ENCODE measurements at regions not wholly inside any gene's neighbourhood (a gene's known extent, or its start where the extent isn't known, plus 50 kb on each side); places are given as distances from the start of the nearest gene placed in this dataset.

DNA sequence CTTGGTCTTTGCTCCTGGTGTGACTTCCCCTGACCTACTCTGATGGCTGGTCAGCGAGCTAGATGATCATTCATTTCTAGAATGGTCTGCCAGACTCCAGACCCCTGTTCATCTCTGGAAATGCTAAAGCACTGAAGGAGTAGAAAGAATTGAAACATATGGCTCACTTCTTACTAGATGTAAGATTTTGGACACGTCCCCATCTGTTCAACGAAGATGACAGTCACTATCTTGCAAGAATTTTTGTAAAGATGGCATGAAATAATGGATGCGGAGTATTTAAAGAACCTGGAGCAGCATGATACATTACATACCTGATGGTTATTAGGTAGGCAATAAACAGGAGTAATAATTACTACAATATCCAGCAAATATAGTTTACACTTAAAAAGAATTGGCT, 252.7 kb upstream of the SDK2 start:
- ATAC-seq = no peak
- intact Hi-C loops (cut with DNase I) = no loop called here
- TF ChIP-seq, protein P1, sequence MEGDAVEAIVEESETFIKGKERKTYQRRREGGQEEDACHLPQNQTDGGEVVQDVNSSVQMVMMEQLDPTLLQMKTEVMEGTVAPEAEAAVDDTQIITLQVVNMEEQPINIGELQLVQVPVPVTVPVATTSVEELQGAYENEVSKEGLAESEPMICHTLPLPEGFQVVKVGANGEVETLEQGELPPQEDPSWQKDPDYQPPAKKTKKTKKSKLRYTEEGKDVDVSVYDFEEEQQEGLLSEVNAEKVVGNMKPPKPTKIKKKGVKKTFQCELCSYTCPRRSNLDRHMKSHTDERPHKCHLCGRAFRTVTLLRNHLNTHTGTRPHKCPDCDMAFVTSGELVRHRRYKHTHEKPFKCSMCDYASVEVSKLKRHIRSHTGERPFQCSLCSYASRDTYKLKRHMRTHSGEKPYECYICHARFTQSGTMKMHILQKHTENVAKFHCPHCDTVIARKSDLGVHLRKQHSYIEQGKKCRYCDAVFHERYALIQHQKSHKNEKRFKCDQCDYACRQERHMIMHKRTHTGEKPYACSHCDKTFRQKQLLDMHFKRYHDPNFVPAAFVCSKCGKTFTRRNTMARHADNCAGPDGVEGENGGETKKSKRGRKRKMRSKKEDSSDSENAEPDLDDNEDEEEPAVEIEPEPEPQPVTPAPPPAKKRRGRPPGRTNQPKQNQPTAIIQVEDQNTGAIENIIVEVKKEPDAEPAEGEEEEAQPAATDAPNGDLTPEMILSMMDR (IDR thresholded peaks at IDR 0.05) = no peak
- no peak overlapping the region for H3K27ac ChIP-seq
- H3K27me3 ChIP-seq (ENCODE audit: insufficient read depth in 3 of 3, low read length in 2 of 3) = peaks cover 0 to 34% (median 5%) of the 10 kb centered on the region in 3 donors
- no peak overlapping the region for H3K4me3 ChIP-seq
- DNase-seq = no peak
- H3K9me3 ChIP-seq = peaks cover 4% of the 10 kb centered on the region
- WGBS, 3 donors = 61 to 66% (median 65%) methylated on average over 4 of the region's 4 CpGs
- H3K36me3 ChIP-seq (ENCODE audit: insufficient read depth in 1 of 2, low read depth in 1 of 2) = no peaks in the 10 kb centered on the region
- no peaks in the 10 kb centered on the region for H3K4me1 ChIP-seq

DNA sequence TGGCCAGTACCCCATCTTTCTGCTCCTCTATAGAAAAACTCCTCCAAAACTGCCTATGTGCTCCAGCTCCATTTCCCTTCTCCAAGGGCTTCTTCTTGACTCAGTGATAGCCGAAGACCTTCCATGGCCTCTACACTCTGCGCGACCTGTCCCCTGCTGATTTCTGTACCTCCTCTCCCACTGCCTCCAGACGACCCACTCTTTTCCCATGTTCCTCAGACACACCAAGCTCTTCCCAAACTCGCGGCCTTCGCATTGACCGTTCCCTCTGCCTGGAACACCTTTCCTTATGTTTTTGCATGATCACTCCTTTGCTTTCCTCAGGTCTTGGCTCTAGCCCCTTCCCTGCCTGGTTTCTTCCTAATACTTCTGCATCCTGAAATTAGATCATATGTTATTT, 255.6 kb upstream of the SDK2 start:
- Histone ChIP-seq H3K27me3 (ENCODE audit: insufficient read depth in 3 of 3, low read length in 2 of 3) (peaks cover 0 to 49% (median 7%) of the 10 kb centered on the region in 3 donors), H3K4me1 (no peaks in the 10 kb centered on the region), H3K36me3 (ENCODE audit: insufficient read depth in 1 of 2, low read depth in 1 of 2) (no peaks in the 10 kb centered on the region), H3K9me3 (no peaks in the 10 kb centered on the region), H3K27ac (no peak overlapping the region), H3K4me3 (no peak overlapping the region)
- no peak for ATAC-seq
- no peak for DNase-seq
- TF ChIP-seq, protein P1 (IDR thresholded peaks at IDR 0.05) = no peak
- WGBS, 3 donors = 92 to 97% (median 94%) methylated on average over 8 of the region's 8 CpGs
- intact Hi-C loops (cut with DNase I) = no loop called here

DNA sequence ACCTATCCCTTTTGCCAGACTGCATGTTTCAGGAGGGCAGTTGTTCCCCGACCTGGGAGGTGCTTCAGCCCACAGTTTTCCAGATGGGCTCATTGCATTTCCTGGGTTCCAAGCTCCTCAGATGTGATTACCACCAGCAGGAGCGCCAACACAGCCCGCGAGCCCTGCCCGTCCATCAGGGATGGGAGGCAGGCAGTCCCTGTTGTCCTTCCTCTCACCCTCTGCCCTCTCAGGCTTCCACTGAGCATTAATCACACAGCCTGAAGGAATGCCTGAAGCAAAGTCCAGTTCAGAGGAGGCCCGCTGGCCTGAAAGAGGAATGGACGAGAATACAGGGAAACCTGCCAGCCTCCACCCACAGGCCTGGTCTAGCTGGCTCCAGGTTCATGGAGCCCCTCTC, 256.3 kb upstream of the SDK2 start:
- Histone ChIP-seq H3K9me3 (no peaks in the 10 kb centered on the region), H3K4me1 (no peaks in the 10 kb centered on the region), H3K27ac (no peak overlapping the region), H3K4me3 (no peak overlapping the region), H3K36me3 (ENCODE audit: insufficient read depth in 1 of 2, low read depth in 1 of 2) (no peaks in the 10 kb centered on the region), H3K27me3 (ENCODE audit: insufficient read depth in 3 of 3, low read length in 2 of 3) (peaks cover 0 to 49% (median 7%) of the 10 kb centered on the region in 3 donors)
- DNase-seq (no peak), ATAC-seq (no peak)
- WGBS, 3 donors = 71 to 73% (median 73%) methylated on average over 7 of the region's 7 CpGs
- TF ChIP-seq, protein P1 (IDR thresholded peaks at IDR 0.05) = no peak
- intact Hi-C loops (cut with DNase I) = no loop called here

DNA sequence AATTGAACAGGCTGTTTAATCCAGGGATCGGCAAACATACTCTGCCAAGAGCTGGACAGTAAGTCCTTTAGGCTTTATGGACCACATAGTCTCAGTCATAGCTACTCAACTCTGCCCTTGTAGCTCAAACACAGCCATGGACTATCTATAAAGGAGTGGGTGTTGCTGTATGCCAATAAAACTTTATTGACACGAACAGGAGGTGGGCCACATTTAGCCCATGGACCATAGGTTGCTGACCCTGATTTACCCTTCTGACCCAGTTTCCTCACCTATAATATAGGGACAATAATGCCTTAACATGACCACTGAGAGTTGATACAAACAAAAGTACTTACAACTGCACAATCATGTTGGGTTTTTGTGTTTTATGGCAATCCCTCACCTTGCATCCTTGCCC, 257.0 kb upstream of the SDK2 start:
- DNase-seq (no peak), ATAC-seq (no peak)
- Histone ChIP-seq H3K27ac (no peak overlapping the region), H3K36me3 (ENCODE audit: insufficient read depth in 1 of 2, low read depth in 1 of 2) (no peaks in the 10 kb centered on the region), H3K4me3 (no peak overlapping the region), H3K27me3 (ENCODE audit: insufficient read depth in 3 of 3, low read length in 2 of 3) (peaks cover 0 to 49% (median 7%) of the 10 kb centered on the region in 3 donors), H3K4me1 (no peaks in the 10 kb centered on the region), H3K9me3 (no peaks in the 10 kb centered on the region)
- intact Hi-C loops (cut with DNase I) = no loop called here
- TF ChIP-seq, protein P1 (IDR thresholded peaks at IDR 0.05) = no peak
- WGBS, 3 donors = 78 to 92% (median 86%) methylated on average over 2 of the region's 2 CpGs

DNA sequence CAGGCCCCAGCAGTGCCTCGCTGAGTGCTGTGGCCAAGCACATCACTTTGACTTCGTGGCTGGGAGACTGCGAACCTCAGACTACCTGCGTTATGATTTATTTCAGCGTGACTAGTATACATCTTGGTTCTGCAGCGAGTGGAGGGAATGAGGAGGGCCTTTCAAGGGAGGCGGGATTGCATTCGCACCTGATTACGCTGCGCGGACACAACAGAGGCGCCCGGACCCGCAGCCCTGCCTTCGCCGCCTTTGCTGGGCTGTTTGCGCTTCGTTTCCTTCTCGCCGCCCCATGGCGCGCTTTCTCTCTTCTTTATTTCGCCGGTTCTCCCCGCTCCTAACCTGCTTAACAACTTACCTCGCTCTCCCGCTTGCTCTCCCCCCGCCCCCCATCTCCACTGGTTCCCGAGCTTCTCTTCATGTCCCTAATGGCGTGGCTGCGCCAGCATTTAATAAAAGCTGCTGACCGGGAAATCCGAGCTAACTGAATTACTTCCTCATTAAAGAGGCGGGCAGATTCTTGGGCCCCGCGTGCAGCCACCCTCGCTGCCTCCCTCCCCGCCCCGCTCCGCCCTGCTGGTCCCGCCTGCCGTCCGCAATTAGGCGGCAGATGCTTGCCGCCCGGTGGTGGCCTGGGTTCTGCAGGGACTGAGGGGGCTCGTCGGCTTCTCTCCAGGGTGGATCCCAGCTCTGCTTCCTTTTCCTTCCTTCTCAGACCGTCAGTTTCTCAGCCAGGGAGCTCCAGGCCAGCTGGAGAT, 257.6 kb upstream of the SDK2 start:
- Histone ChIP-seq H3K36me3 (ENCODE audit: insufficient read depth in 1 of 2, low read depth in 1 of 2) (no peaks in the 10 kb centered on the region), H3K9me3 (no peaks in the 10 kb centered on the region), H3K4me3 (peak overlapping the region; percentile 34), H3K4me1 (no peaks in the 10 kb centered on the region), H3K27ac (no peak overlapping the region), H3K27me3 (ENCODE audit: insufficient read depth in 3 of 3, low read length in 2 of 3) (peaks cover 0 to 49% (median 7%) of the 10 kb centered on the region in 3 donors)
- 12 to 17% (median 16%) methylated on average over 49 of the region's 49 CpGs for WGBS, 3 donors
- TF ChIP-seq, protein P1 (IDR thresholded peaks at IDR 0.05) = no peak
- peak; percentile 32 to 58 for DNase-seq
- intact Hi-C loops (cut with DNase I) = no loop called here
- ATAC-seq = no peak

Data from psoas muscle (tissue), 7 donors.